PC-3 (cell line): ENCODE measurements at regions not wholly inside any gene's neighbourhood (a gene's known extent, or its start where the extent isn't known, plus 50 kb on each side); places are given as distances from the start of the nearest gene placed in this dataset.

Experiments
- ATAC-seq: fragments of 200-7000 bp; cut with Tn5 transposase; 2 replicates; pipeline ENCODE4 v1.9.1; 2020; ENCODE audit warnings: mild to moderate bottlenecking, moderate library complexity
- BruUV-seq: library from RNA; stranded (reverse); fragments of 400-500 nt; replicated peaks from 2 replicates; lab custom pipeline; 2021; lab: Mats Ljungman, UMichigan
- CTCF ChIA-PET: fragments of 300-600 bp; sonication (Branson Sonifier 250); formaldehyde crosslinking; loops from one replicate; lab custom pipeline; 2022; ENCODE audit warnings: antibody characterized with exemption; lab: Charles Lee
- POLR2A ChIA-PET: fragments of 300-600 bp; sonication (Branson Sonifier 250); formaldehyde crosslinking; loops from one replicate; lab custom pipeline; 2022; ENCODE audit warnings: antibody characterized with exemption; ENCODE audit not compliant: unreplicated experiment; lab: Charles Lee
- DNase-seq: peaks from one replicate; pipeline ENCODE4 v3.0.0-alpha.2; 2015
- H2AFZ ChIP-seq: fragments of 300-600 bp; sonication (generic); 2 replicates; pipeline ENCODE4 v1.6.0; 2016; ENCODE audit warnings: antibody characterized with exemption, low read length
- H3F3A ChIP-seq: fragments of 300-600 bp; sonication (generic); one replicate; pipeline ENCODE4 v1.6.0; 2017; ENCODE audit warnings: antibody characterized with exemption, low read length, control low read depth, mild to moderate bottlenecking; ENCODE audit not compliant: unreplicated experiment
- H3K27ac ChIP-seq: fragments of 300-600 bp; sonication (generic); 2 replicates; pipeline ENCODE4 v1.5.1; 2016; ENCODE audit warnings: mild to moderate bottlenecking, low read length
- H3K27me3 ChIP-seq: fragments of 300-600 bp; sonication (generic); 2 replicates; pipeline ENCODE4 v1.6.1; 2016; ENCODE audit warnings: low read length, mixed read lengths
- H3K36me3 ChIP-seq: fragments of 300-600 bp; sonication (generic); 2 replicates; pipeline ENCODE4 v1.6.1; 2016; ENCODE audit warnings: low read depth, mixed run types, low read length, mixed read lengths
- H3K4me1 ChIP-seq: fragments of 300-600 bp; sonication (generic); 2 replicates; pipeline ENCODE4 v1.5.1; 2016; ENCODE audit warnings: low read length; ENCODE audit not compliant: insufficient read depth
- H3K4me2 ChIP-seq: fragments of 300-600 bp; sonication (generic); 2 replicates; pipeline ENCODE4 v1.6.0; 2016; ENCODE audit warnings: low read length
- H3K4me3 ChIP-seq: fragments of 300-600 bp; sonication (generic); 2 replicates; pipeline ENCODE4 v1.5.1; 2016; ENCODE audit warnings: mild to moderate bottlenecking, low read length, mixed read lengths
- H3K79me2 ChIP-seq: fragments of 300-600 bp; sonication (generic); 2 replicates; pipeline ENCODE4 v1.6.1; 2017; ENCODE audit warnings: low read length, mixed read lengths
- H3K9ac ChIP-seq: fragments of 300-600 bp; sonication (generic); 2 replicates; pipeline ENCODE4 v1.6.0; 2016; ENCODE audit warnings: mild to moderate bottlenecking, low read length
- H3K9me2 ChIP-seq: fragments of 300-600 bp; sonication (generic); replicated peaks from 2 replicates; pipeline ENCODE4 v1.6.1; 2016; ENCODE audit warnings: mixed run types, low read length, mixed read lengths
- H3K9me3 ChIP-seq: fragments of 300-600 bp; sonication (generic); 2 replicates; pipeline ENCODE4 v1.6.1; 2016; ENCODE audit warnings: low read length, mixed read lengths
- H4K20me1 ChIP-seq: fragments of 300-600 bp; sonication (generic); 2 replicates; pipeline ENCODE4 v1.6.1; 2016; ENCODE audit warnings: low read length, mixed read lengths
- EZH2 ChIP-seq: fragments of 300-600 bp; sonication (generic); IDR thresholded peaks from one replicate; pipeline ENCODE4 v1.6.1; 2017; ENCODE audit warnings: antibody characterized with exemption, mild to moderate bottlenecking, low read length; ENCODE audit not compliant: unreplicated experiment
- EZH2phosphoT487 ChIP-seq: fragments of 300-600 bp; sonication (generic); IDR thresholded peaks from 2 replicates; pipeline ENCODE4 v1.6.1; 2018; ENCODE audit warnings: mild to moderate bottlenecking, antibody characterized with exemption, low read length, borderline replicate concordance
- intact Hi-C: fragments of 100-400 bp; cut with micrococcal nuclease; formaldehyde crosslinking; loops from 2 replicates; pipeline ENCODE4 v1.9.0; 2023
- TF ChIP-seq, protein P1 (sequence below): fragments of 300-600 bp; sonication (generic); conservative IDR thresholded peaks from 2 replicates; pipeline ENCODE4 v1.5.1; 2017; ENCODE audit warnings: antibody characterized with exemption, low read depth, mild to moderate bottlenecking, low read length

DNA sequence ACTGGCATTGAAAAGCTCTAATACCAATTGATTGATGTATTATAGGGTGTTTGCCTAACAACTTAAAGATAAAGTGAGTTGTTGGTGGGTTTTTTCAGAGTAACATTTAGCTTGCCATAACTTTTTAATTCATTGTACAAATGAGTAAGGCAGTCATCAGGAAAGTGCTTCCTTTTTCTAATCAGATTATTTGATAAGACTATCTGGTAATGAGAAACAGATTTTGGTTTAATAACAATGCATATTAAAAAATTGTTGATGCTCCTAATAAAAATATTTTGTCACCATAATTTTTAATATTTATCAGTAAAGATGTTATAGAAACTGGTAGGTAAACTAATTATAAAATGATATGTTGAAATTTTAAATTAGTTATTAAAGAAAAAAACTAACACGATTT, 51.3 kb downstream of the BLTP1 start:
- Histone ChIP-seq H3K4me2 (no peak overlapping the region), H3K27ac (no peak overlapping the region), H3K9ac (no peak overlapping the region), H3K36me3 (no peaks in the 10 kb centered on the region), H3K4me3 (no peak overlapping the region), H3K27me3 (no peaks in the 10 kb centered on the region), H3K9me3 (no peaks in the 10 kb centered on the region), H3K79me2 (no peaks in the 10 kb centered on the region), H4K20me1 (no peaks in the 10 kb centered on the region), H2AFZ (no peak overlapping the region), H3F3A (no peaks in the 10 kb centered on the region), H3K4me1 (no peaks in the 10 kb centered on the region), H3K9me2 (no peaks in the 10 kb centered on the region)
- ChIA-PET POLR2A (no interaction called here), CTCF (no interaction called here)
- DNase-seq (no peak), ATAC-seq (no peak)
- intact Hi-C loops = no loop called here
- TF ChIP-seq EZH2phosphoT487 (no peak), EZH2 (no peak)
- TF ChIP-seq, protein P1, sequence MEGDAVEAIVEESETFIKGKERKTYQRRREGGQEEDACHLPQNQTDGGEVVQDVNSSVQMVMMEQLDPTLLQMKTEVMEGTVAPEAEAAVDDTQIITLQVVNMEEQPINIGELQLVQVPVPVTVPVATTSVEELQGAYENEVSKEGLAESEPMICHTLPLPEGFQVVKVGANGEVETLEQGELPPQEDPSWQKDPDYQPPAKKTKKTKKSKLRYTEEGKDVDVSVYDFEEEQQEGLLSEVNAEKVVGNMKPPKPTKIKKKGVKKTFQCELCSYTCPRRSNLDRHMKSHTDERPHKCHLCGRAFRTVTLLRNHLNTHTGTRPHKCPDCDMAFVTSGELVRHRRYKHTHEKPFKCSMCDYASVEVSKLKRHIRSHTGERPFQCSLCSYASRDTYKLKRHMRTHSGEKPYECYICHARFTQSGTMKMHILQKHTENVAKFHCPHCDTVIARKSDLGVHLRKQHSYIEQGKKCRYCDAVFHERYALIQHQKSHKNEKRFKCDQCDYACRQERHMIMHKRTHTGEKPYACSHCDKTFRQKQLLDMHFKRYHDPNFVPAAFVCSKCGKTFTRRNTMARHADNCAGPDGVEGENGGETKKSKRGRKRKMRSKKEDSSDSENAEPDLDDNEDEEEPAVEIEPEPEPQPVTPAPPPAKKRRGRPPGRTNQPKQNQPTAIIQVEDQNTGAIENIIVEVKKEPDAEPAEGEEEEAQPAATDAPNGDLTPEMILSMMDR = no peak
- no TSS peak for BruUV-seq

DNA sequence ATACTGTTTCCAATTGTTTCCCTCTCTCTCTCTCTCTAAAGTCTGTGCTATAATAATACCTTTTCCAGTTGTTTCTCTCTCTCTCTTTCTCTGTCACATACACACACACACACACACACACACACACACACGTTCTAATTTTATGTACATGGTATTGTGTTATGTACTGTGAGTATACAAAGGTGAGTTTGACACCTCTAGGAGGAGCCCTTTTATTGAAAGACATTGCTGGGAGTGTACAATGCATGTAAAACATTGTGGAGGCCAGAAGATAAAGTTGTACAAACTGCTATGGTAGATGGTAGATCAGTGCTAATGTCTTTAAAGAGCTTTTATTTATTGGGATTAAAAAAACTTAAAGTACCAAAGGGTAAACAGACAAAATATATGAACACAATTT, 53.6 kb downstream of the BLTP1 start:
- intact Hi-C loops = no loop called here
- ChIA-PET CTCF (no interaction called here), POLR2A (no interaction called here)
- Histone ChIP-seq H4K20me1 (no peaks in the 10 kb centered on the region), H3K9me3 (no peaks in the 10 kb centered on the region), H3K4me2 (no peak overlapping the region), H3K9ac (no peak overlapping the region), H3K27me3 (no peaks in the 10 kb centered on the region), H3K9me2 (no peaks in the 10 kb centered on the region), H3F3A (no peaks in the 10 kb centered on the region), H3K27ac (no peak overlapping the region), H3K4me1 (no peaks in the 10 kb centered on the region), H3K79me2 (no peaks in the 10 kb centered on the region), H3K4me3 (no peak overlapping the region), H2AFZ (no peak overlapping the region), H3K36me3 (peaks cover under 1% of the 10 kb centered on the region; the same call in 1 of the 2 replicates)
- TF ChIP-seq EZH2phosphoT487 (no peak), EZH2 (no peak)
- TF ChIP-seq, protein P1 = peak; percentile 26; the same call in 1 of the 2 replicates
- BruUV-seq = no TSS peak
- DNase-seq = no peak
- no peak for ATAC-seq

DNA sequence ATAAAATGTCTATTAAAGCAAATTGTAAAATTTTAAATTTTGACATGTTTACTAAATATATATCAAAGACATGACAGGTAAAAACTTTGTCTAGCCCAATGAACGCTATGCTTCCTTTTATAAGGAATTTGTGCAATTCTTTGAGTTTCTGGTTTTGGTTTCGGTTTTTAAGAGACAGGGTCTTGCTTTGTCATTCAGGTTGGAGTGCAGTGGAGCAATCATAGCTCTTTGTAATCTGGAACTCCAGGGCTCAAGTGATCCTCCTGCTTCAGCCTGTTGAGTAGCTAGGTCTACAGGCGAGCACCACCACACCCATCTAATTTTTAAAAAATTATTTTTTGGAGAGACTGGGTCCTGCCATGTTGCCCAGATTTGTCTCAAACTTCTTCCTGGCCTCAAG, 60.7 kb downstream of the BLTP1 start:
- no TSS peak for BruUV-seq
- ChIA-PET POLR2A (no interaction called here), CTCF (no interaction called here)
- Histone ChIP-seq H3K27me3 (no peaks in the 10 kb centered on the region), H2AFZ (no peak overlapping the region), H3K9ac (no peak overlapping the region), H3K36me3 (peaks cover 5% of the 10 kb centered on the region), H3K79me2 (no peaks in the 10 kb centered on the region), H4K20me1 (no peaks in the 10 kb centered on the region), H3K4me2 (no peak overlapping the region), H3F3A (no peaks in the 10 kb centered on the region), H3K9me3 (no peaks in the 10 kb centered on the region), H3K4me3 (no peak overlapping the region), H3K27ac (no peak overlapping the region), H3K4me1 (no peaks in the 10 kb centered on the region), H3K9me2 (no peaks in the 10 kb centered on the region)
- DNase-seq (no peak), ATAC-seq (no peak)
- intact Hi-C loops = no loop called here
- TF ChIP-seq EZH2phosphoT487 (no peak), EZH2 (no peak)
- TF ChIP-seq, protein P1 = no peak
